HCT116 (cell line): ENCODE measurements at regions not wholly inside any gene's neighbourhood (a gene's known extent, or its start where the extent isn't known, plus 50 kb on each side); places are given as distances from the start of the nearest gene placed in this dataset.
A peak's percentile ranks its signal among the peaks of the same experiment; 100 is the strongest.

Experiments
- ATAC-seq: fragments of 200-7000 bp; cut with Tn5 transposase; 2 replicates; pipeline ENCODE4 v1.9.1; 2020; ENCODE audit warnings: mild to moderate bottlenecking, moderate library complexity
- BruUV-seq: library from RNA; stranded (reverse); fragments of 400-500 nt; replicated peaks from 2 replicates; lab custom pipeline; 2021; lab: Mats Ljungman, UMichigan
- CTCF ChIA-PET: fragments of 300-600 bp; sonication (Branson Sonifier 250); formaldehyde crosslinking; loops from one replicate; lab custom pipeline; 2021; ENCODE audit warnings: antibody characterized with exemption; lab: Charles Lee
- POLR2A ChIA-PET: fragments of 300-600, 350-600 bp; sonication (Branson Sonifier 250); formaldehyde crosslinking; loops from one replicate; lab custom pipeline; 2021; ENCODE audit warnings: antibody characterized with exemption; lab: Charles Lee
- RAD21 ChIA-PET, 2 experiments: fragments of 300-600 bp; sonication (Branson Sonifier 250); formaldehyde crosslinking; loops; one replicate each; lab custom pipeline; 2023; ENCODE audit warnings: low total read pairs in 2 of 2; ENCODE audit not compliant: uncharacterized antibody in 2 of 2, unreplicated experiment in 2 of 2, low non-redundant PET in 1 of 2; lab: Charles Lee
- DNase-seq: peaks from one replicate; pipeline ENCODE4 v3.0.0-alpha.2; 2010; ENCODE audit warnings: low read depth, low spot score
- H2AFZ ChIP-seq: fragments of 200-600 bp; shearing (Covaris generic), sonication (generic); 2 replicates; pipeline ENCODE4 v1.6.1; 2017; ENCODE audit warnings: low read depth, mixed run types, mixed read lengths, antibody characterized with exemption, low read length; ENCODE audit not compliant: poor library complexity, severe bottlenecking
- H3K27ac ChIP-seq: 2 replicates; pipeline ENCODE4 v1.5.1; 2012; ENCODE audit warnings: low read depth, low read length
- H3K27me3 ChIP-seq: fragments of 200-600 bp; sonication (generic); 2 replicates; pipeline ENCODE4 v1.6.1; 2016; ENCODE audit warnings: mixed run types, low read length, mixed read lengths; ENCODE audit not compliant: insufficient read depth
- H3K36me3 ChIP-seq, 2 experiments: fragments of 200-500 bp in 1 of 2; fragments of 200-600 bp in 1 of 2; sonication (Bioruptor generic) in 1 of 2; sonication (generic) in 1 of 2; 2 replicates each; pipeline versions ENCODE4 v1.5.1 to v1.6.1; 2014 to 2016; ENCODE audit warnings: low read length in 2 of 2, inconsistent platforms in 1 of 2, mixed read lengths in 1 of 2, mixed run types in 1 of 2; ENCODE audit not compliant: insufficient read depth in 2 of 2, control insufficient read depth in 1 of 2
- H3K4me1 ChIP-seq, 2 experiments: fragments of 200-600 bp in 1 of 2; sonication (generic) in 1 of 2; 2 replicates each; pipeline versions ENCODE4 v1.5.1 to v1.6.1; 2012 to 2017; ENCODE audit warnings: low read length in 2 of 2, inconsistent platforms in 1 of 2, mild to moderate bottlenecking in 1 of 2, mixed read lengths in 1 of 2, mixed run types in 1 of 2, moderate library complexity in 1 of 2; ENCODE audit not compliant: insufficient read depth in 2 of 2, control insufficient read depth in 1 of 2
- H3K4me2 ChIP-seq: fragments of 200-600 bp; sonication (generic); 2 replicates; pipeline ENCODE4 v1.6.1; 2017; ENCODE audit warnings: mixed run types, low read length, mixed read lengths
- H3K4me3 ChIP-seq, 2 experiments: fragments of 200-600 bp in 1 of 2; sonication (generic) in 1 of 2; replicated peaks in 1 of 2; 2 replicates each; pipeline ENCODE4 v1.5.1; 2011 to 2016; ENCODE audit warnings: low read length in 2 of 2, control low read depth in 1 of 2, low read depth in 1 of 2, mild to moderate bottlenecking in 1 of 2, mixed read lengths in 1 of 2, mixed run types in 1 of 2
- H3K79me2 ChIP-seq: fragments of 200-600 bp; sonication (generic); 2 replicates; pipeline ENCODE4 v1.6.1; 2017; ENCODE audit warnings: mild to moderate bottlenecking, mixed run types, low read length, moderate library complexity, mixed read lengths; ENCODE audit not compliant: insufficient read depth
- H3K9ac ChIP-seq: fragments of 200-600 bp; sonication (generic); 2 replicates; pipeline ENCODE4 v1.6.1; 2016; ENCODE audit warnings: low read length, mixed read lengths
- H3K9me2 ChIP-seq: fragments of 200-600 bp; sonication (generic), shearing (Covaris generic); 2 replicates; pipeline ENCODE4 v1.6.1; 2017; ENCODE audit warnings: mixed run types, mild to moderate bottlenecking, moderate library complexity; ENCODE audit not compliant: insufficient read depth
- H3K9me3 ChIP-seq, 2 experiments: fragments of 200-500 bp in 1 of 2; fragments of 200-600 bp in 1 of 2; sonication (Bioruptor generic) in 1 of 2; sonication (generic) in 1 of 2; 2 replicates each; pipeline ENCODE4 v1.6.1; 2014 to 2017; ENCODE audit warnings: low read length in 2 of 2, mixed read lengths in 2 of 2, inconsistent platforms in 1 of 2, low read depth in 1 of 2, mild to moderate bottlenecking in 1 of 2, mixed run types in 1 of 2, moderate library complexity in 1 of 2; ENCODE audit not compliant: control insufficient read depth in 1 of 2, insufficient read depth in 1 of 2
- H4K20me1 ChIP-seq: fragments of 200-600 bp; sonication (generic), shearing (Covaris generic); 2 replicates; pipeline ENCODE4 v1.6.1; 2017; ENCODE audit warnings: mixed run types, mild to moderate bottlenecking, moderate library complexity; ENCODE audit not compliant: insufficient read depth
- CBX3 ChIP-seq: IDR thresholded peaks from 2 replicates; pipeline ENCODE4 v1.6.1; 2012; ENCODE audit warnings: low read depth
- CEBPB ChIP-seq: IDR thresholded peaks from 2 replicates; pipeline ENCODE4 v1.6.1; 2012; ENCODE audit warnings: low read depth
- EGR1 ChIP-seq: IDR thresholded peaks from 2 replicates; pipeline ENCODE4 v1.6.1; 2012; ENCODE audit warnings: low read depth
- ELF1 ChIP-seq: IDR thresholded peaks from 2 replicates; pipeline ENCODE4 v1.6.1; 2012; ENCODE audit warnings: low read depth, borderline replicate concordance
- RAD21 ChIP-seq: IDR thresholded peaks from 2 replicates; pipeline ENCODE4 v1.6.1; 2012; ENCODE audit warnings: low read depth, mild to moderate bottlenecking
- REST ChIP-seq: IDR thresholded peaks from 2 replicates; pipeline ENCODE4 v1.6.1; 2012; ENCODE audit warnings: low read depth
- SIN3A ChIP-seq: IDR thresholded peaks from 2 replicates; pipeline ENCODE4 v1.6.1; 2012; ENCODE audit warnings: low read depth
- TCF7L2 ChIP-seq: IDR thresholded peaks from 2 replicates; pipeline ENCODE4 v1.7.0; 2011; ENCODE audit warnings: borderline replicate concordance, inconsistent platforms; ENCODE audit not compliant: insufficient read depth, insufficient read length; ENCODE audit errors: extremely low read depth
- ZNF274 ChIP-seq: fragments of 200-500 bp; sonication (Bioruptor generic); IDR thresholded peaks from 2 replicates; pipeline ENCODE4 v1.6.1; 2014; ENCODE audit warnings: mild to moderate bottlenecking, low read depth, low read length, inconsistent platforms
- intact Hi-C: fragments of 100-400 bp; cut with micrococcal nuclease; formaldehyde crosslinking; loops from 2 replicates; pipeline ENCODE4 v1.10.0; 2022
- TF ChIP-seq, protein P1 (sequence below): IDR thresholded peaks from 2 replicates; pipeline ENCODE4 v1.6.1; 2011; ENCODE audit warnings: mild to moderate bottlenecking, low read length, moderate library complexity; ENCODE audit not compliant: insufficient replicate concordance; ENCODE audit errors: extremely low read depth

- H3K9me3 ChIP-seq = no peaks in the 10 kb centered on the region
- no peaks in the 10 kb centered on the region for H3K36me3 ChIP-seq
- ATAC-seq = no peak
- H3K9me2 ChIP-seq = no peaks in the 10 kb centered on the region
- H4K20me1 ChIP-seq = no peaks in the 10 kb centered on the region
- H3K9ac ChIP-seq = no peak overlapping the region
- DNase-seq = no peak
- intact Hi-C loops = no loop called here
- H3K27ac ChIP-seq = no peak overlapping the region
- no peaks in the 10 kb centered on the region for H3K79me2 ChIP-seq
- no peak overlapping the region for H3K4me3 ChIP-seq
- H2AFZ ChIP-seq = no peak overlapping the region
- H3K4me1 ChIP-seq = no peaks in the 10 kb centered on the region
- CTCF ChIA-PET = no interaction called here
- no peak overlapping the region for H3K4me2 ChIP-seq
- POLR2A ChIA-PET = no interaction called here
- BruUV-seq = no TSS peak
- RAD21 ChIA-PET = no interaction called here
- no peaks in the 10 kb centered on the region for H3K27me3 ChIP-seq
- TF ChIP-seq REST = no peak
- TF ChIP-seq CBX3 = no peak
- TF ChIP-seq RAD21 = peak; percentile 13; the same call in 1 of the 2 replicates
- TF ChIP-seq, all 23 proteins: peak for 1
Observed at GRCh38 chr4:149065753-149066152, 623.5 kb upstream of the NR3C2 start.

DNA sequence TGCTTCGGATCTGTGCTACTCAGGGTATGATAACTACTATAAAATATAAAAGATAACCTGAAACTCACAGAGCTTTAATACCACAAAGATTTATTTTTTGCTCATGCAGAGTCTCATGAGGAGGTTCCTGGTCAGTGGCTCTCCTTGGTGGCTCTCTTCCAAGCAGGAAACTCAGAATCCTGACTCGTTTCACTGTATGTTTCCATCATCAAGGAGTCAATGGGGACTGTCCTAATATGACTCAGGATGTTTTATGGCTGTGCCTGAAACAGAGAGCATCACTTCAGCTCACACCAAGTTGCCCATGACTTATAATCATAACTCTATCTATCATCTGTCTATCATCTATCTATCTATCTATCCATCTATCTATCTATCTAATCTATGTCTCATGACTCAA is 620.8 kb upstream of the NR3C2 start:
- RAD21 ChIA-PET = no interaction called here
- no peak overlapping the region for H2AFZ ChIP-seq
- H3K4me3 ChIP-seq = no peak overlapping the region
- CTCF ChIA-PET = no interaction called here
- BruUV-seq = no TSS peak
- H3K4me2 ChIP-seq = no peak overlapping the region
- H4K20me1 ChIP-seq = no peaks in the 10 kb centered on the region
- no peaks in the 10 kb centered on the region for H3K9me3 ChIP-seq
- H3K27ac ChIP-seq = no peak overlapping the region
- H3K9me2 ChIP-seq = no peaks in the 10 kb centered on the region
- no peaks in the 10 kb centered on the region for H3K36me3 ChIP-seq
- TF ChIP-seq EGR1 = no peak
- no peak for TF ChIP-seq TCF7L2
- TF ChIP-seq ELF1 = no peak
- no peak for TF ChIP-seq SIN3A
- TF ChIP-seq, protein P1, sequence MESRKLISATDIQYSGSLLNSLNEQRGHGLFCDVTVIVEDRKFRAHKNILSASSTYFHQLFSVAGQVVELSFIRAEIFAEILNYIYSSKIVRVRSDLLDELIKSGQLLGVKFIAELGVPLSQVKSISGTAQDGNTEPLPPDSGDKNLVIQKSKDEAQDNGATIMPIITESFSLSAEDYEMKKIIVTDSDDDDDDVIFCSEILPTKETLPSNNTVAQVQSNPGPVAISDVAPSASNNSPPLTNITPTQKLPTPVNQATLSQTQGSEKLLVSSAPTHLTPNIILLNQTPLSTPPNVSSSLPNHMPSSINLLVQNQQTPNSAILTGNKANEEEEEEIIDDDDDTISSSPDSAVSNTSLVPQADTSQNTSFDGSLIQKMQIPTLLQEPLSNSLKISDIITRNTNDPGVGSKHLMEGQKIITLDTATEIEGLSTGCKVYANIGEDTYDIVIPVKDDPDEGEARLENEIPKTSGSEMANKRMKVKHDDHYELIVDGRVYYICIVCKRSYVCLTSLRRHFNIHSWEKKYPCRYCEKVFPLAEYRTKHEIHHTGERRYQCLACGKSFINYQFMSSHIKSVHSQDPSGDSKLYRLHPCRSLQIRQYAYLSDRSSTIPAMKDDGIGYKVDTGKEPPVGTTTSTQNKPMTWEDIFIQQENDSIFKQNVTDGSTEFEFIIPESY = no peak
- TF ChIP-seq CEBPB = no peak
- TF ChIP-seq ZNF274 = no peak
- TF ChIP-seq, all 23 proteins: peak for 0
- Histone ChIP-seq H3K9ac (no peak overlapping the region), H3K79me2 (no peaks in the 10 kb centered on the region), H3K4me1 (no peaks in the 10 kb centered on the region), H3K27me3 (no peaks in the 10 kb centered on the region)
- DNase-seq = no peak
- POLR2A ChIA-PET = no interaction called here
- no peak for ATAC-seq
- intact Hi-C loops = no loop called here
